GM12878 (cell line): ENCODE measurements at regions not wholly inside any gene's neighbourhood (a gene's known extent, or its start where the extent isn't known, plus 50 kb on each side); places are given as distances from the start of the nearest gene placed in this dataset.

ENCODE experiments used
- CEBPB ChIP-seq, 2 experiments: fragments of 150-350 bp in 1 of 2; IDR thresholded peaks; 2 replicates each; pipeline ENCODE4 v1.6.1; 2012 to 2014; ENCODE audit warnings: low read depth in 2 of 2, low read length in 2 of 2, borderline replicate concordance in 1 of 2, inconsistent platforms in 1 of 2
- CTCF ChIP-seq, 3 experiments: IDR thresholded peaks in 2 of 3; conservative IDR thresholded peaks in 1 of 3; 2 replicates each; pipeline ENCODE4 v1.5.1; 2011; ENCODE audit warnings: low read depth in 3 of 3, low read length in 3 of 3, mild to moderate bottlenecking in 3 of 3, control low read depth in 2 of 3, moderate library complexity in 2 of 3, inconsistent platforms in 1 of 3, mixed read lengths in 1 of 3; ENCODE audit not compliant: control insufficient read depth in 2 of 3, insufficient read depth in 1 of 3; ENCODE audit errors: extremely low read depth in 1 of 3
- EP300 ChIP-seq, 2 experiments: fragments of 150-350 bp in 1 of 2; IDR thresholded peaks; 2 replicates each; pipeline ENCODE4 v1.6.1; 2011 to 2012; ENCODE audit warnings: low read depth in 2 of 2, low read length in 2 of 2, borderline replicate concordance in 1 of 2, improper control_type of control experiment in 1 of 2, inconsistent platforms in 1 of 2; ENCODE audit not compliant: control insufficient read depth in 1 of 2
- HCFC1 ChIP-seq: fragments of 150-350 bp; IDR thresholded peaks from 2 replicates; pipeline ENCODE4 v1.6.1; 2014; ENCODE audit warnings: low read length
- MAX ChIP-seq: IDR thresholded peaks from 2 replicates; pipeline ENCODE4 v1.6.1; 2012; ENCODE audit warnings: low read depth, low read length, improper control_type of control experiment
- SIX5 ChIP-seq: IDR thresholded peaks from 2 replicates; pipeline ENCODE4 v1.6.1; 2011; ENCODE audit warnings: mild to moderate bottlenecking, low read depth, low read length, moderate library complexity; ENCODE audit not compliant: severe bottlenecking
- SREBF2 ChIP-seq: IDR thresholded peaks from 2 replicates; pipeline ENCODE4 v1.6.1; 2012; ENCODE audit warnings: mild to moderate bottlenecking, low read length

- no peak for TF ChIP-seq CEBPB (IDR thresholded peaks at IDR 0.05; ENCODE audit: borderline replicate concordance in 1 of 2, low read depth in 2 of 2, low read length in 2 of 2)
- TF ChIP-seq MAX = no peak
- no peak for TF ChIP-seq HCFC1
- no peak for TF ChIP-seq CTCF (IDR thresholded peaks at IDR 0.05 in 2 of 3, conservative IDR thresholded peaks at IDR 0.05 in 1 of 3; ENCODE audit: control insufficient read depth in 2 of 3, extremely low read depth in 1 of 3, insufficient read depth in 1 of 3, low read depth in 3 of 3, low read length in 3 of 3)
- no peak for TF ChIP-seq SIX5
- TF ChIP-seq EP300 (IDR thresholded peaks at IDR 0.05; ENCODE audit: borderline replicate concordance in 1 of 2, control insufficient read depth in 1 of 2, low read depth in 2 of 2, low read length in 2 of 2) = no peak
- no peak for TF ChIP-seq SREBF2
Observed at GRCh38 chr22:47778160-47778658, 1015.8 kb downstream of the TBC1D22A start.
